ENCODE measurements at regions not wholly inside any gene's neighbourhood (a gene's known extent, or its start where the extent isn't known, plus 50 kb on each side); places are given as distances from the start of the nearest gene placed in this dataset.

- DNase-seq (ENCODE audit: low read depth): no peak
These were observed 123.7 kb upstream of the KLF7 start for GRCh38 chr2:207289295-207290018.

DNA sequence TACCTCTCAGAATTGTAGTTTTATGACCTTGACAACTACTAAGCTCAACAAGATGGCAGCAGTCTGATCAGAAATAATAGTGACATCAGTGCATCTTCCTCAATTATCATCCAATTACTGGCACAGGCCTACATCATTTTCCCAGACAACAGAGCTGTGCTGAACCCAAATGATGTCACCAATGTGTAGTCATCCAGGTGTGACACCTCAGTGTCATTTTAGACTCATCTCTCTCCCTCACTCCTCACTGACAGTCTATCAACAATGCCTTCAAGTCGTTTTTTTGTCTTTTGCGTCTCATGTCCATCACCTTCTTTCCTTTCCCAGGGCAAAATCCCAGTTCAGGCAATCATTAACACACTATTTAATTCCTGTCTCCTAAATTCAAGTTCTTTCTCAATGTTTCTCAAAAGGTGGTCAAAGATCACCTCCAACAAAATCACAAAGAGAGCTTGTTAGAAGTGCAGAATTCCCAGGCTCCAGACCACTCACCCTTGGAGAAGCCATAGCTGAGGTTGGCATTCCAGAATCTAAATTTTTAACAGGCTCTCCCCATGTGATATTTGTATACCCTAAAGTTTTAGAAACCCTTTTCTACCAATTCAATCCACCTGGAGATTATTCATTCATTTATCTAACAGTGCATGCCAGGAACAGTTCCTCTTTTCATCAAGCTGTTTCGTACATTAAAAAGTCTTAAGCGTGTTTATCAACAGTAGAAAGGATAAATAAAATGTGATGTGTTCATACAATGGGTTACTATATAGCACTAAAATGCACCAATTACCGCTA is 125.3 kb upstream of the KLF7 start:
- DNase-seq (ENCODE audit: low read depth): no peak

- DNase-seq (ENCODE audit: low read depth): no peak
These were observed 126.0 kb upstream of the KLF7 start for GRCh38 chr2:207291625-207292252.

- DNase-seq (ENCODE audit: low read depth): no peak
These were observed 130.7 kb upstream of the KLF7 start for GRCh38 chr2:207296265-207296948.

DNA sequence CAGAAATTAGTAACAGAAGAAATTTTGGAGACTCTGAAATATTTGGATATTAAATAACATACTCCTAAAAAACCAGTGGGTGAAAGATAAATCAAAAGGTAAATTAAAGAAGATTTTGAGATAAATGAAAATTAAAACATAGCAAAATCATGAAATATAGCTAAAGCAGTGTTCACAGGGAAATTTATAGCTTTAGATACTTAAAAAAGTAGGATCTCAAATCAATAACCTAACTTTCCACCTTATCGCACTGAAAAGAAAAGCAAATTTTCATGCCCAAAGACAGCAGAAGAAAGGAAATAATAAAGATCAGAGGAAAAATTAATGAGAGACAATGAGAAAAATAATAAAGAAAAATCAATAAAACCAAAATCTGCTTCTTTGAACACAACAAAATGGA is 135.1 kb upstream of the KLF7 start:
- DNase-seq (ENCODE audit: low read depth): no peak

DNA sequence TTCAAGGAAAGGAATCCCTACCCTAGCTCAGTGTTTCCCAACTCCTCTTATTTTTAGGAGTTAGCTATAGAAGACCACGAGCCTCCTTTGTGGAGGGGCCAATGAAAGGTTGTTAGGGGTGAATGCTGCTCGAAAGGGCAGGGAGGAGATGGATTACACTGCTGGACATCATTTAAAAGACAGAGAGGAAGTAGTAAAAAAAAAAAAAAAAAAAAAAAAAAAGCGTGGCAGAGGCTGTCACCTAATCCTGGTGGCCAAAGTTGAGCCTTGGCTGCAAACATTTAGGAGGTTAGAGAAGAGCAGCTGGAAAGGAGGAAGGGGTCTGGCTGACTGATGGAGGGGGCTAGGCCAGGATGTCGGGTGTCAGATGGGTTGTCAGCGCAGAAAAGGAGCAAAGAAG is 139.0 kb upstream of the KLF7 start:
- DNase-seq (ENCODE audit: low read depth): no peak

DNA sequence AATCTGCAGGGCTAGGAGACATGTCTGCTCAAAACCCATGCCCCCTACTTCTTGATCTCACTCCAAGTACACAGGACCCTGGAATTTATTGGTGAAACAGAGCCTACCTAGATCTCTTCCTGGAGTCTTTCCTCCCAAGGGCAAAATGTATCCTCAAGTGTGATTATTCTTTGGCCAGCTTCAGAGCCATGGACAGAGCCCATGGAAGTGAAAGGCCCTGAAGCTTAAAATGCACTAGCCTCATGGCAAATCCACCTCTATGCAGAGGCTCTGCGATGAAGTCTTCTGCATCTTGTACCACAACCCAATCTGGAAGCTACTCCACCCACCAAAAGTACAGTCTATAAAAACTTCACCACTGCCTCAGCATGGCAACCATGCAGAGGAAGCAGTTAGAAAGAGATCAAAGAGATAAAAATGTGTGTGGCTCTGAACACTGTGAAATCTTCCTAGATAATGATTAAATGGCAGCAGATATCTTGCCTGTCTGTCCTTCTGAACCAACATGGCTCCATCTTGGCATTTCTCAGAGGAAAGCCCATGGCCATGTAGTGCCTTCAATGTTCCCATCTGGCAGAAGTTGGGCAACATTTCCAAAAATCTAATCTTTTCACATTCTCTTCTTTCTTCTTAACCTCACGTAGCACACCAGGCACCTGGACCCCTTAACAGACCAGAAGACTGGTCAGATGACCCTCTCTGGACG is 142.9 kb upstream of the KLF7 start:
- no peak for DNase-seq (ENCODE audit: low read depth)

GRCh38 chr2:207311316-207312005 is 145.7 kb upstream of the KLF7 start:
- no peak for DNase-seq (ENCODE audit: low read depth)

- no peak for DNase-seq (ENCODE audit: low read depth)
These were observed 146.2 kb upstream of the KLF7 start for GRCh38 chr2:207312006-207312356.

- no peak for DNase-seq (ENCODE audit: low read depth)
These were observed 148.2 kb upstream of the KLF7 start for GRCh38 chr2:207313947-207314346.

DNA sequence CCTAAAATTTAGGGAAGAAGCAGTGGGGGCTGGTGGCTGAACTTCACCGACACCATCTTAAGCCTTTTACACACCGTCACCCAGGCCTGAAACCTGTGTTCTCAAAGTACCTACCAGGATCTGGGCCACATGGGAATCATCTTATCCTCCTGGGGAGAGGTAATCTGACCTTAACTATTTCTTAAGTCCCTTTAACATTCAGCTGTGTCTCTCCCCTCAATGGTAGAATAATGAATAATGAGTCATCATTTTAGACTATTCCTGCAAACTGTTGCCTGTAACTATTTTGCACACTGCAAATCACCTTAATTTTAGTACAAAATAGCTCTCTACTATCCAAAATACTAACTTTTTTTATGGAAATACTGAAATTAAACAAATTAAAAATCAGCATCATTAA is 149.4 kb upstream of the KLF7 start:
- DNase-seq (ENCODE audit: low read depth): no peak

GRCh38 chr2:207316484-207316883 is 150.7 kb upstream of the KLF7 start:
- DNase-seq (ENCODE audit: low read depth): no peak

GRCh38 chr2:207316906-207317305 is 151.2 kb upstream of the KLF7 start:
- no peak for DNase-seq (ENCODE audit: low read depth)

DNA sequence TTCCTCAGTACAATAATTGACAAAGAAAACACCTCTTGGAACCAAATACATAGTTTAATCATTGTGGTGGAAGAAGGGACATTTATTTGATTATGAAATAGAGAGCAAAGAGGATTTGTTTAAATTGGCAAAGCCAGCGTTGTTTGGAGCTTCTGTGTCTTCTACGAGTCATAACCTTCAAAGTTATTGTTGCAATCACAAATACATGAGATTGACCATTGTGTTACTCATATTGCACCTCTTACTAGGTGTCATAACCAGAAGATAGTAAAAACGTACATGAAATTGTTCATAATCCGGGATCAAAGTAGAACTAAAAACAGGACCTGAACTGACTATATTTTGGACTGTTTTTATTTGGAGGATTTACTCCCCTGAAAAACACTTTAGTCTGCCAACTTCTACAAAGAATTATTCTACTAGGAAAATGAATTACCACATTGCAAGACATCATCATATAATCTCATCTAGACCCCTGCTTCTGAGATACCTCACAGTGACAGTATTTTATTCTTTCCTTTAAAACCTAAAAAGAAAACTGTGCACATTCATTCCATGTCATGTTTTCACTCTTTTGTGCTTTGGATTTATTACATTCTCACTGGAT is 151.7 kb upstream of the KLF7 start:
- no peak for DNase-seq (ENCODE audit: low read depth)

- no peak for DNase-seq (ENCODE audit: low read depth)
These were observed 152.5 kb upstream of the KLF7 start for GRCh38 chr2:207318181-207318628.

- no peak for DNase-seq (ENCODE audit: low read depth)
These were observed 153.6 kb upstream of the KLF7 start for GRCh38 chr2:207319316-207319715.

GRCh38 chr2:207320381-207321159 is 154.8 kb upstream of the KLF7 start:
- DNase-seq (ENCODE audit: low read depth): no peak

DNA sequence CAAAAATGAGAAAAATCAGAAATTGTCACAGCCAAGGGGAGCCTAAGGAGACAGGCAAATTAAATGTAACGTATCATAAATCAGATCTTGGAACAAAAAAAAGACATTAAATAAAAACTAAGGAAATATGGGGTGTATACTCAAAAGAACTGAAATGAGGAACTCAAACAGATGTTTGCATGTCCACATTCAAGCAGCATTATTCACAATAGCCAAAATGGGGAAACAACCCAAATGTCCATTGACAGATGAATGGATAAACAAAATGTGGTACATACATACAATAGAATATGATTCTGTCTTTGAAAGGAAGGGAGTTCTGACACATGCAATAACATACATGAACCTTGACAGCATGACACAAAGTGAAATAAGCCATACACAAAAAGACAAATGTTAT is 155.8 kb upstream of the KLF7 start:
- no peak for DNase-seq (ENCODE audit: low read depth)

DNA sequence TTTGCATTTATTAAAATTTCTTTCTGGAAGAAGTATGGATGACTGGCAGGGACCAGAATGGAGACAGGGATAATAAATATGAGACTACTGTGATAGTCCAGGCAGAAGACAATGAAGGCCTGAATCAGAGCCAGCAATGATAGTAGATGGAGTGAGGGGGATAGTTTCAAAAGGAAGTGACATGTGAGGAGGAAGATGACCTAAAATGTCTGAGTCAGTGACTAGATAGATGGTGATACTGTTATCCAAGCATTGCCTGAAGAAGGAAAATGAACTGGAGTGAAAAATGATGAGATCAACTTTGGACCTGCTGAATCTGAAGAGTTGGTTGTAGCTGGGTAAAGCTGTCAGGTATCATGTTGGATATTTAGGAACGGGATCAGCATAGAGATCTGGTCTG is 158.3 kb upstream of the KLF7 start:
- no peak for DNase-seq (ENCODE audit: low read depth)

DNA sequence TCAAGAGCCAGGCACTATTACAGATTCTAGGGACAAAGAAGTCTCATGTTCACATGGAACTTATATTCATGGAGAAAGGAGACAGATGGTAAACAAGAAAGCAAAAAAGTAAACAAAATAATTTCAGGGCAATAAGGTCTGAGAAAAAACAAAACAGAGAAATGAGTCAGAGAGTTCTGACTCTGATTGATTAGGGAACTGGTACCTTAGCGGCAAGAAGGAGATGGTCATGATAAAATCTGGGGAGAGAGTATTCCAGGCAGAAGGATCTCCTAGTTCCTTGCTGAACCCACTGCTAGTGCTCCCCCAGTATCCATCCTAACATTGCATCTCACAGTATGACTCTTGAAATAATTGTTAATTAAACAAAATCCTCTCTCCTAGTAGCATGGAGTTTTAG is 161.8 kb upstream of the KLF7 start:
- no peak for DNase-seq (ENCODE audit: low read depth)

Data from activated T-cell treated with anti-CD3 and anti-CD28 coated beads for 1 hour (primary cell).